Omental fat pad (tissue), 3 donors: ENCODE measurements at regions not wholly inside any gene's neighbourhood (a gene's known extent, or its start where the extent isn't known, plus 50 kb on each side); places are given as distances from the start of the nearest gene placed in this dataset.
"Not testable (repeated sequence)": the region's sequence is repeated elsewhere in the genome, so short reads cannot be mapped to it uniquely, and the experiment has no call there.

Source experiments
- ATAC-seq: fragments of 150-250 bp; one replicate; pipeline ENCODE4 v1.9.1; 2016; ENCODE audit warnings: mild to moderate bottlenecking, moderate library complexity; ENCODE audit not compliant: low FRiP score
- DNase-seq: peaks from one replicate; pipeline ENCODE4 v3.0.0-alpha.2; 2019; ENCODE audit warnings: low spot score
- CTCF ChIP-seq, 3 donors: fragments of 450-650 bp; IDR thresholded peaks; one replicate each; pipeline ENCODE4 v1.5.1; 2016 to 2017; ENCODE audit warnings: antibody characterized with exemption in 3 of 3, mild to moderate bottlenecking in 3 of 3, moderate library complexity in 2 of 3

GRCh38 chrX:15043538-15043937 is 170.3 kb downstream of the MOSPD2 start:
- ATAC-seq (no peak), DNase-seq (no peak)
- TF ChIP-seq CTCF (IDR thresholded peaks at IDR 0.05), result no peak

- DNase-seq (no peak), ATAC-seq (no peak)
- TF ChIP-seq CTCF (IDR thresholded peaks at IDR 0.05), result no peak
Measured at GRCh38 chrX:15033917-15034316, 160.7 kb downstream of the MOSPD2 start.

- TF ChIP-seq CTCF (IDR thresholded peaks at IDR 0.05), result no peak
- DNase-seq (no peak), ATAC-seq (no peak)
Measured at GRCh38 chrX:15017491-15017890, 144.3 kb downstream of the MOSPD2 start.

GRCh38 chrX:15016051-15016450 is 142.8 kb downstream of the MOSPD2 start:
- DNase-seq (no peak), ATAC-seq (no peak)
- TF ChIP-seq CTCF (IDR thresholded peaks at IDR 0.05), result no peak

GRCh38 chrX:15014281-15014680 is 141.1 kb downstream of the MOSPD2 start:
- TF ChIP-seq CTCF (IDR thresholded peaks at IDR 0.05), result no peak
- DNase-seq (no peak), ATAC-seq (no peak)

- no peak for ATAC-seq
- no peak for DNase-seq
- no peak for TF ChIP-seq CTCF (IDR thresholded peaks at IDR 0.05)
Measured at GRCh38 chrX:15013461-15013860, 140.2 kb downstream of the MOSPD2 start.

GRCh38 chrX:14997271-14997670 is 124.0 kb downstream of the MOSPD2 start:
- ATAC-seq (no peak), DNase-seq (no peak)
- no peak for TF ChIP-seq CTCF (IDR thresholded peaks at IDR 0.05)

GRCh38 chrX:14984425-14984824 is 111.2 kb downstream of the MOSPD2 start:
- not testable (repeated sequence) for DNase-seq, ATAC-seq
